ENCODE measurements at regions not wholly inside any gene's neighbourhood (a gene's known extent, or its start where the extent isn't known, plus 50 kb on each side); places are given as distances from the start of the nearest gene placed in this dataset.

DNA sequence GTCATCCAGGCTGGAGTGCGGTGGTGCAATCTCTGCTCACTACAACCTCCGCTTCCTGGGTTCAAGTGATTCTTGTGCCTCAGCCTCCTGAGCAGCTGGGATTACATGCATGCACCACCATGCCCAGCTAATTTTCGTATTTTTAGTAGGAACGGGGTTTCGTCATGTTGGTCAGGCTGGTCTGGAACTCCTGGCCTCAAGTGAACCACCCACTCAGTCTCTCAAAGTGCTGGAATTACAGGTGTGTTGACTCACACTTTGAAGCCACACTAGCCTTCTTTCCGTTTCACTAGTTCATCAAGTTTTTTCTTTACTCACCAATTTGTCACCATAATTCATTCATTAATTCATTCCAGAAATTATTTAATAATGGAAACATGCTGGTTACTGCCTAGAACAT lies 298.4 kb upstream of the MTNR1B start:
- no peak for DNase-seq

DNA sequence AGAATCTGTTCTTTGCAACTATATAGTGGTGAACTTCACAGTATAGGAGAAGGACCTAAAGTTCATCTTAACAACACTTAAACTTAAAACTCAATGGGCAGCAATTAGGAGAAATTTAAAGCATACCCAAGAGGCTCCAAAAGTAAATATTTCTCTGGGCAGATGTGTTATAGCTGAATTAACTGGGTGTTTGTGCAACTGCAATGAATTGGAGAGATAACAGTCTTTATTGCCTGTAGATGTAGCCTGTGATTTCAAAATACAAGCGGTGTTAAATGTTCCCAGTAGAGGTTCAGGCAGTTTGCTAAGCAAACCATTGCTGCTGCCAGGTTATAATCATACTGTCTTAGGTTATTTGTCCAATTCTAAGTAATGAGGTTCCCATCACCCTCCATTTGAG lies 294.1 kb upstream of the MTNR1B start:
- DNase-seq, result no peak

DNA sequence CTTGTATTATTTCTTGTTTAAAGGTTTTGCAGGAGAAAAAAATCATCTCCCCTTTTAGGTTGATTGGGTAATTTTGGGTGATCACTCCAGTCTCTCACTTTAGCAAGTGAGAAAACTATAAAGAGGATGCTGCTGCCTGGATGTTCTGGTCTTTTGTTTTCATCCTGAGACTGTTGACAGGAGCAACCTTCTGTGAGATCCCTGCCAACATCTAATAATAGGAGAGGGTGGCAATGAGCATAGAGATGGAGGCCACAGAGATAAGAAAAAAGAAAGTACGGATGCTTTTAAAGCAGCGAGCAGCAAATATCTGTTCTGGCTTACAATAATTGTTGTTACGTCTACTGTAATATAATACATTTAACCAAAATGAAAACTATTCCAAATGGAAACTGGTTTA lies 293.6 kb upstream of the MTNR1B start:
- DNase-seq, result no peak

DNA sequence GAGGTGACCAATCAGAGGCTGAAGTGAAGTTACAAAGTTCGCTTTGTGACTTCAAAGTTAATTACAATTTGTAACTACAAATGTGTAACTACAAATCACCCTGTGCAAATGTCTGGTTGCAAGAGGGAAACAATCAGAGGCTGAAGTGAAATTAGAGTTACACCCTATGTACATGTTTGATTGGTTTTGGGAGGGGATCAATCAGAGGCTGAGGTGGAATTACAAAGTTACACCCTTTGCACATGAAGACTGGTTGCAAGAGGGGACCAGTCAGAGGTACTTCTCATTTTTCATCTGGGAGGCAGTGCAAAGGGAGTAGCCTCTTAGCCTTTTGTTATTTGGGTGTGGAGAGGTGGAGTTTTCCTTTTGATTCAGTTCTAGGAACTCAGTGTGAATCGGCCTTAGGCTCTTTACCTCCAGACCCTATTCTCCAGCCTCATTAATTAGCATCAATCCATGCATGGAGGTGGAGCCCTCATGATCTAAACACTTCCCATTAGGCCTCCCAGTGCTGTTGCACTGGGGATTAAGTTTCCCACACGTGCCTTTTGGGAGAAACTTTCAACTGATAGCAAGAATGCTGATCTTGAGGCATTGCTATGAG lies 291.3 kb upstream of the MTNR1B start:
- DNase-seq, result no peak

DNA sequence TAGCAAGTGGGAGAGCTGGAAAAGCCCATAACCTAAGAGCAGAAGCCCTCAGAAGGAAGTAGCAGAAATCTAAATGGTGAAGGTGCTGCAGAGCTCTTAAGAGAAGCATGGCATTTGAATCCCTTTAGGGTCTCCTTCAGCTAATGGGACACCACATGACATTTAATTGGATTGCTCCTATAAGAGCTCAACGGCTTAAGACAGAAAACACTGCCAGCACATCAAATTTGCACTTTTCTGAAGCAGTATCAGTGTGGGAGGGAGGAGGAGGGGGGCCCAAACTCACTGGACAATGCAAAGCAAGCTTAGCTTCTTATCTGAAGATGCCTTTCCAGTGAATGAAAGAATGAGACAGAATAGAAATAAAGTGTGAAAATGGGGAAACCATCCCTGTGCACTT lies 287.9 kb upstream of the MTNR1B start:
- DNase-seq, result no peak

DNA sequence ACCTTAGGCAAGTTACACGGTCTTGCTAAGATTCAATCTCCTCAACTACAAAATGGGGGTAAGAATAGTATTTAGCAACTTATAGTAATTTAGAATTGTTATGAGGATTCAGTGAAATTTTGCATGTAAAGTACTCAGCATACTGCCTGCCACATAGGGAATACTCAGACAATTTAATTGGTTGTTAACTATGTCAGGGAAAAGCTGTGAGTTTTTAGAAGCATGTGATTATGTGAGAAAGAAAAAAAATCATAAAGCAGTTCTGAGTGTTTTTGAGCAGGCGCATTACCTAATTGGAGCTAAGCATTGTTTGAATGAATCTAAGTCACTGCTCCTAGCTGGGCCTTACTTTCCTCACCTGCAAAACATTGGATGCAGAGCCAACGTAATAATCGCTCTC lies 287.3 kb upstream of the MTNR1B start:
- DNase-seq, result no peak

DNA sequence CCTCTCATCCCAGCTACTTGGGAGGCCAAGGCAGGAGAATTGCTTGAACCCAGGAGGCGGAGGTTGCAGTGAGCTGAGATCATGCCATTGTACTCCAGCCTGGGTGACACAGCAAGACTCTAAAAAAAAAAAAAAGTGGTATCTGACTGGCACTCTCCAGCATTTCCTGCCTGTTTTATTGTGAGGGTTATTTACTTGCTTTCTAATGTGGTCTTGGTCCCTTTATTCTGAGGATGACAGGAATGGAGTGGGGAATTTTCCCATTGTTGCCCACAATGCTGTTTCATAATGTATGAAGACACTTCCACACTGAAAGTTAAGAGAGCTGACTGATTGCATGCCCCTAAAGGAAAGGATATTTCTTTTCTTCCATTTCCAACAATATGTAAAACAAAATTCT lies 286.5 kb upstream of the MTNR1B start:
- DNase-seq, result no peak

DNA sequence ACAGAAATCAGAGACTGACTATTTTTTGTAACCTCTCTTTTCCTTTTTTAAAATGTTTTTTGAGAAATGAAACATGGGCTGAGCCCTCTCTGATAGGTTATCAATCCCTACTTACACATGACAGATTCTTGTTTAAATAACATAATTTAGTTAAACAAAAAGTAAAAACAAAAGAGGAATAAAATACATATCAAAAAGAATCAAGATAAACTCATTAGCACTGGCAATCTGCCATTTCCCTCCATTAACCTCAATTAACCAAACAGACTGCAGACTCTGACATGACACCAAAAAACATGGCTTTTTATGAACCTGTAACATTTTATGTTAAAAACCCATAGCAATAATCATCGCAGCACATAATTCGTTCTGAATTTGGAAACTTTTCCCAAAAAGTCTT lies 284.4 kb upstream of the MTNR1B start:
- no peak for DNase-seq

DNA sequence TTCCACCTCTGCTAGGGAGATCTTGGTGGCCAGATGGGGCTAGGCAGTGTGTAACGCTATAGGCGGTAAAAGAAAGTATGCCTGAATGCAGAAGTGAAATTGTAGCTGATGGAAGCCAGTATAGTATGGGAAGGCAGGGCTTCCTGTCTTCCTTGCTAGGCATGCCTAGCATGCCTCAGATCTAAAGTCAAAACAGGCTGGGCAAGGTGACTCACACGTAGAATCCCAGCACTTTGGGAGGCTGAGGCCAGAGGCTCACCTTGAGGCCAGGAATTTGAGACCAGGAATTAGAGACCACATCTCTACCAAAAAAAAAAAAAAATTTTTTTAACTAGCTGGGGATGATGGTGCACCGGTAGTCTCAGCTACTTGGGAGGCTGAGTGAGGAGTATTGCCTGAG lies 281.7 kb upstream of the MTNR1B start:
- DNase-seq, result no peak

DNA sequence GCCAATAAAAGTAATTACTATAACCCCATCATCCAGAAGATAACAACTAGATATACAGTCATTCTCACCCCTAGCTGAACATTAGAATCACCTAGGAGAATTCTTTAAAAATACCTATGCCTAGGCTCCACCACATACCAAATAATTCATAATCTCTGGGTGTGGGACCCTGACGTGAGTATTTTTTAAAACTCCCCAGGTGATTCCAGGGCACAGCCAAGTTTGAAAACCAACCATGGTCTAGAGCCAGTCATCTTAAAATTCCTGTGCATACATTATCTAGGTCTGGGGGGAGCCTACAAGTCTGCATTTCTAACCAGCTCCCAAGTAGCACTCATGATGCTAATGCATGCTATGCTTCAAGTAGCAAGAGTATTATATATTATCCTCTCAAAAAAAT lies 281.0 kb upstream of the MTNR1B start:
- no peak for DNase-seq

DNA sequence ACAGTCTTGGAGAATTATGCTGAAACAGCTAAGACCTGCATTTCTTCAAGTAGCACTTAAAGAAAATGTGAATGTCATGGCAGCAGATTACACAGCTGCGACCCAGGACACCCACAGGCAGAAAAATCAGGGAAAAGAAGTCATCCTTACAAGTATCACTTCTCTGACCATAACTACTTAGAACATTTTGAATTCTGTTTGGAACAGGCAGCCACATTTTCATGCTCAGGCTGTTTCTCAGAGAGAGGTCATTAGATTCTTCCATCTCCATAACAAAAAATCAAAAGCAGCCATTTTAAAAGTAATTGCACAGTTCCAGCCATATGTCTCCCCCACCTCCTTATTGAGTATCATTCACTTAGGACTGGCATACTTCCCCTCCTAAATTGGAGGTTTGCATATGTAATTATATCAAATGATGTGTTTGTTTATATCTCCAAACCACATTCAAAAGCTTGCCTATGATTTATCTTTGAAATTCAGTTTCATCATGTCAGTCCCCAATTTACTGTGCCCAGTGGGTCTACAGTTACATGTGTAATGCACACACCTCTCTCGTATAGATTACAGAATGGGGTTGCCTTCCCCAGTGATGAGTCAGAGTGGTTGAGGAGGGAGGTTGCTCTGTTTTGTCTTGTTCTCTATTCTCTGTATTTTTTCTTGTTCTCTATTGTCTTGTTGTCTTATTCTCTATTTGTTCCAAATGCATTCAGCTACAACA lies 276.5 kb upstream of the MTNR1B start:
- DNase-seq, result no peak

DNA sequence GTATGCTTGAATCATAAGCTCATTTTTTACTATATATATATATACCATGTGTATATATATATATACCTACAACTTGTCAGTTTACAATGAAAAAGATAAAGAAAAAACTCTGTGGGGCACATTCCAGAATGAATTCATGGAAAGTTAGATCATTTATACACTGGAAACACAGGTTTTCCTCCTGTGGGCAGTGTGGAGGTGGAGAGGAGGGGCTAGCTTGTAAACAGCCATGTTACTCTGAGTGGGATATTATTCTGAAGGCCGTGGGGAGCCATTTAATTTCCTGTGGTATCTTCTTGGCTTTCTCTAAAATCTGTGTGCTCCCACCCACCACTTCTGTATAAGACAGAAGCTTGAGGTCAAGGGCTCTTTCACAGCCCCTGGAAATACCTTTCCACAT lies 273.4 kb upstream of the MTNR1B start:
- DNase-seq, result no peak

DNA sequence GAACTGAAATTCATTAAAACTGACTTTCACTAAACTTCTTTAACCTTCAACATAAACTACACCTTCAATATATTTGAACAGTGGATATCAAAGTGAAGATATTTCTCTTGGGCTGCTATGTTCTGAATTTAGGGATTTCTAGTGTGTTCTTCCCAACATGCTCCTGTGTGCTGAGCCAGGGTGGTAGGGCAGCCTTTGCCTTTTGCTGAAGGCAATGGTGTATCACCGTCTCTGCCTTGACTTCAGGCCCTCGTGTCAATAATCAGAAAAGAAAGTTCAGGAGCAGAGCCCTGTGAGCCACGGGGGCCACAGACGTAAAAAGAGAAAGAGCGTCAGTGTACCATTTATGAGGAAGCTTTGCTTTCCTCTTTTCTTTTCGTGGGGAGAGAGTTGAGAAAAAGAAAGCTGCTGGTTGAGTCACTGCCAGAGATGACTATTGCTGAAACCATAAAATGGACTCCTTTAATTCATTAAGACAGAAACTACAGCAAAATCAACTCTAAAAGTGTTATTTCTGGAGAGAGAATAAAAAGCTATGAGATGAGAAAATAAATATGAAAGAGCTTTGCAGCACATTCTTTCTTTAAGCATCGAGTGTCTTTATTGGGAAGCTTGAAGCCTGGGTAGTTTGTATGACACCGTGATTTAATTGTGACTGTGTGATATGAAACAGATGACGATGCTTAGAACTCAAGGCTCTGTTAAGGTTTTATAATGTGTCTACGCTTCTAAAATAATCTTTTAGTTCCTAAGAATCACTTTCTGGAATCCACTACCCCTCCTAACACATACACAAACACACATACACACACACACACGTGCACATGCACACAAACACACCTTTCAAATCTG lies 271.8 kb upstream of the MTNR1B start:
- DNase-seq, result no peak

DNA sequence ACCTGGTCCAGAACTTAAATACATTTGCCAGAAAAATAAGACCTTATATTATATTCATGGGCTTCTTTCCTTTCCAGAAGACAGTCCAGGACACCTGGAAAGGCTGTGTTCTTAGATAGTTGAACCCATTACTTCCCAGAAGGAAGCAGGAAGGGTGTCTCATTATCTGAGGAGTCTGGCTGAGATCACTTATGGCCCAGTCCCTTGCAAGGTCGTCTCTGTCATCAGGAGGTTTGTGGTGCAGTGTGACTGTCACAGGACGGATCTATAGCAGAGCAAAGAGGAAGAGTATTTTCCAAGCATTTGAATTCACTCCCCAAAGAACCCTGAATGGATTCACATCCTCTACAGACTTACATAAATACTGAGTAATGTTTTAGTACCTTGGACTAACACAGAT lies 270.7 kb upstream of the MTNR1B start:
- no peak for DNase-seq

DNA sequence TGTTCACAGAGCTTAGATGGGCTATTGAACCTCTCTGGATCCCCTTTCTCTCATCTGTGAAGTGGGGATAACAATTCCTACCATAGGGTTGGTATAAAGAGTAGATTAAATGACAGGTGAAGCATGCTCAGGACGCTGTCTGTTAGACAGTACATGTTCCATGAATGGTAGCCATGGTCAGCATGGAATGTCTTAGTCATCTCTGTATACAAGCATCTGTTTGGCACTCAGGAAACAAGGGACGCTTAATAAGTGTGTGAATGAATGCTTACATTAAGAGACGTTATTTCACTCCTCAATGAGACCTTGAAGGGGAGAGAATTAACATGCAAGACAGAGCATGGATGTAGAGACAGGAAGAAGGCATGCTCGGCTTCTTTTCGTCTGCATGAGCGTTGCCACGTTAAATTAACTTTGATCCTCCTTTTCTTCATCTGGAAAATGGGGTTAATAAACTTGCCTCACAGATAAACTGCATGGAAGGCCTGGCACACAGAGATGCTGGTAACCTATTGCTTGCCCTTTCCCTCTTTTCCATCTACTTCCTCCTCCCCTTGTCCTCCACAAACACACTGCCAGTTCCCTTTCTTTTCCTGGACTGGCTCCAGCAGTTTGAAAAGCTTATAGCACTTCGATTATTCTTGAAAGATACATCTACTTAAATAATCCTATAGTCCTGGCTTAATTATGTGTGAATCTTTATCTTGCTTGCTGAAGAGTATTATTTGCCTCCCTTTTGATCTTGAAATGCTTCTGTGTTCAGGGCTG lies 267.2 kb upstream of the MTNR1B start:
- DNase-seq, result no peak

DNA sequence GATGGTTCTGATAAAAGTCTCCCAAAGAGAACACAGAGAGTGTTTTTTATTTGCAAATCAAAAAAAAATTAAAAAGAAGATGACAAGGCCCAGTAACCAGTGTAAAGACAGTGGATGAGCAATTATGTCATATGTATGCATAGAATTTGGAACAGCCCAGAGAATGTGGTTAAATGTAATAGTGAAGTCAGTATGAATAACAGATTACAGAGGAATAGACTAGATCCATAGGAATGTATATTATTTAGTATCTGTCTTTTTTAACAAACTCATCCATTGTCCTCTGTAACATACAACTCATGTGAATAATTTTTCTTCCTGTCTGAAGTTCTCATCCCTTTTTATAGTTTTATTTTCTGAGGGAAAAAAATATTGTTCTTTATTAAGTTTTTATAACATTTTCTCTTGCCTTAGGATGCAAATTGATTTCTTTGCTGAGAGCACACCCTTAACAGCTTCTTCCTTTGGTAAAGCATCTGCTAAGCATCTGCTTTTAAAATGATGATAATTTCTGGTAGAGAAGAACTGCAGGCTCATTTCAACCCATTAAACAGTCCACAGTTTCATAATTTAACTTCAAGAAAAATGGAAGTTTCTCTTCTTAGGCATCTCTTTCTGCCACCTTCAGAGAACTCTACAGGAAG lies 266.5 kb upstream of the MTNR1B start:
- no peak for DNase-seq

DNA sequence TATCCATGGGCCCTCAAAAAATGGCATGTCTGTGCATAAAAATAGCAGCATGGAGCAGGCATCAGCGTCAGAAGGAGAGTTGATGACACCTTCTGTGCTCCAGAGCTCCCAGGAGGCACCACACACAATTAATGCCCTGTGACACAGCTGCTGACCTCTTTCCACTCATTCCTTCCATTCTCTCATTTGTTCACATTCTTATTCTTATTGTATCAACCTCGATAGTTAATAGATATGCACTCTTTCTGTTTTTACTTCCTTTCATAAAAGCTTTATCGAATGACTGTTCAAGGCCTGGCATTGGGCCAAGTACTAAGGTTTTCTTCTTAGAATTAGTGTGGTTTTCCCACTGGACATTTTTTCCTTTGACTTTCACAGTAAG lies 266.0 kb upstream of the MTNR1B start:
- DNase-seq, result no peak

DNA sequence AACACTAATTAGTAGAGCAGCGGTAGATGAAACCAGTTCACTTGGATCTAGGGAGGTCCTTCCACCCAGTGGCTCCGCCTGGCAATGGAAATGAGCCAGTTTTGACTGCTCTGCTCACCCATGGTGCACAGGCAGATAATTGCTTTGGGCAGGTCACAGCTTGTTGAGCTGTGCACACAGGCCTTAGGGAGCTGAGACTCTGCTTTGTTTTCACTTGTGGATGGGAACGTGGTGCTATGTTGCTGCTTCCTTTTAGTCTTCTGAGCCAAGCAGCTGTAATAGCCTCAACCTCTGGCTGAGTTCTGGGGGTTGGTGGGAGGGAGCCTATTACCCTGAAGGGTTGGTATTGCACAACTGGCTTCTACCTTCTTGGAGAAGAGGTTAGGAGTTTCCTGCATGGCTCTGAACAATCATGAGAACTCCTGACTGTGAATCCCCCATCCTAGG lies 262.3 kb upstream of the MTNR1B start:
- DNase-seq, result peak; percentile 93

DNA sequence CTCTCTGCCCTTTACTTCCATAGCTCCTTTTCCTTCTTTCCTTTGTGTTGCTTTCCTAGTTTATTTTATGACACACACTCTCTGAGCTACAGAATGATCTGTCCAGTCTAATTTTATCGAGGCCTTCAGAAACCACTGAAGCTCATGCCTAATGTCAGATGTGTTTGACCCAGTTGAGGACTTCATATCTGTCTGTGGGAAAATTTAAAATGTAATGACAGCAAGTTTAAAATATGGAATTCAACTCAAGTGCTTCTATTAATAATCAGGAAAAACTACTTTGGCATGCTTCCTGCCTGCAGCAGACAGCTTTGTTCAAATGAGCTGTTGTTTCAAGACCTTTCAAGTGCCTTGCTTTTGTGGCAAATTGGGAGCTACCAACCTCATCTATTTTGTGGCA lies 261.8 kb upstream of the MTNR1B start:
- no peak for DNase-seq

DNA sequence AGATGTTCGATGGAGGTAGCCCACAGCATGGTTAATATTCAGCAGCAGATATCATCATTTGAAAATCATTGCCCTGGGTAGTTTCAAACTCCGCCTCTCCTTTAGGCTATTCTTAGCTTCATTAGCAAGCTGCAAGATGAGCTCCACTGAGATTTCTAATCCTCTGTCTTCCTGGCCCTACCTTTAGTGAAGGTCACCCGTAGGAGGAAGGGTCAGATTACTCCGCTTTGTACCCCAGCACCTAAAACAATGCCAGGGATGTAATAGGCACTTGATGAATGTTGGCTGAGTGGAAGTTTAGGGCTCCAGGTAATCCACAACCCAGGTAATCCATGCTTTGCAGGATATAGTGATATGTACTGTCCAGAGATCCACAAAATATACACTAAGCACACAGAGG lies 260.1 kb upstream of the MTNR1B start:
- DNase-seq, result no peak

DNA sequence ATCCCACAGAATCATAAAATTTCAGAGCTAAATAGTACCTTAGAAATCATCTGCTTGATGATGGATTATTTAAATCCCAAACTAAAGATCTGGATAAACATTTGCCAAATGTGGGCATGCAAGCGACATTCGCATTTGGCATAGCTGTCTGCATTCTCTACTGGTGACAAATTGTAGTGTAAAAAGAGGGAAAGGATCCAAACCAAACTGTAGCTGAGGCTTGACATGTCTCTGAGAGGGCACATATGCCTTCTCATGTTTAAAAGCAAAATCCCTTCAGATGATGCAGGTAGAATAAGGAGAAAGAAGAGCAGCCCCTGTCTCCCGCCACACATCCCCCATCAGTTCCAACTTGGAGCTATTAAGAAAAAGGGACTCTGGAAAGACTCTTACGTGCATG lies 257.5 kb upstream of the MTNR1B start:
- DNase-seq, result no peak

DNA sequence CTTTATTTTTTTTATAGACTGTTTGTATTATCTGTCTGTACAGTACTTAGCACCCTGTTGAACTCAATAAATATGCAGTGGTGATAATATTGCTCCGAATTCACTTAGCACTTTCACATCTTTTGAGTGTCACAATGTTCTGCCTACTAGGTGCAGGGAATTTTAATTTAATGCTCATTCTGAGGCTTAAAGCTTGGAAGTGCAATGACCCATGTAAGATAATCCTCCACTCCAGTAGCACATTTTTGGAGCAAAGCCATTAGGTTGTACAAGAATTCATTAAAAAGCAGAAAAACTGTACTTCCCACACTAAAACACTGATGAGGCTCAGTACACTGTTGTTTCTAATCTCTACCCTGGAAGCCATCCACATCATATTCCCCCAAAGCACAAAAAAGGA lies 255.3 kb upstream of the MTNR1B start:
- DNase-seq, result no peak

DNA sequence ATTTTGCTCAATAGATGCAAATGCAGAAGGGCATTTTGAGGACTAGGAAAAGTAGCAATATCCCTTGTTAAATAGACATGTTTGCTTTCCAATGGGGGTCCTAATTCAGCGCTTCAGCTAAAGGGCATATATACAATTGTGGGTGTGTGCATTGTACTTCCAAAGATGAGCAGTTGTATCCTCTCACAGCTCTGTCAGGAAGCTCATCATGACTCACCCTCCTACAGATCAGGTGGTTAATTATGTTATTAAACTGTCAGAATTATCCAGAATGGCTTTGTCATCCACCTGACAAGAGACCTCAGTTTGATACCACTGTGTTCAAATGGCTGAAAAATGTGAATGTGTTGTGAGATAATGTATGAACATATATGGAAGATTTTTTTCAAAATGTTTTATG lies 252.2 kb upstream of the MTNR1B start:
- DNase-seq, result no peak

Data from NCI-H1048 (cell line).